Neural cell (in vitro differentiated cells): ENCODE measurements at regions not wholly inside any gene's neighbourhood (a gene's known extent, or its start where the extent isn't known, plus 50 kb on each side); places are given as distances from the start of the nearest gene placed in this dataset.
"Not testable (repeated sequence)": the region's sequence is repeated elsewhere in the genome, so short reads cannot be mapped to it uniquely, and the experiment has no call there.

Experiments used
- EP300 ChIP-seq: fragments of 450-650 bp; conservative IDR thresholded peaks from 2 replicates; pipeline ENCODE4 v1.6.1; 2014; ENCODE audit warnings: antibody characterized with exemption, mild to moderate bottlenecking, moderate library complexity; ENCODE audit not compliant: poor library complexity, severe bottlenecking
- EZH2 ChIP-seq: fragments of 200-600, 300-800 bp; shearing (Covaris generic), sonication (generic); IDR thresholded peaks from 2 replicates; pipeline ENCODE4 v1.6.1; 2014; ENCODE audit warnings: antibody characterized with exemption, low read length, borderline replicate concordance, mild to moderate bottlenecking; ENCODE audit not compliant: insufficient read depth, poor library complexity, severe bottlenecking
- MXI1 ChIP-seq: fragments of 450-650 bp; conservative IDR thresholded peaks from 2 replicates; pipeline ENCODE4 v1.6.1; 2014; ENCODE audit warnings: antibody characterized with exemption, mild to moderate bottlenecking; ENCODE audit not compliant: poor library complexity, severe bottlenecking
- POLR2AphosphoS5 ChIP-seq: IDR thresholded peaks from 2 replicates; pipeline ENCODE4 v1.6.1; 2012
- RAD21 ChIP-seq: fragments of 450-650 bp; conservative IDR thresholded peaks from 2 replicates; pipeline ENCODE4 v1.6.1; 2014; ENCODE audit warnings: antibody characterized with exemption, mild to moderate bottlenecking, moderate library complexity
- TF ChIP-seq, protein P1 (sequence below): IDR thresholded peaks from 2 replicates; pipeline ENCODE4 v1.6.1; 2012; ENCODE audit warnings: borderline replicate concordance
- TF ChIP-seq, protein P2 (sequence below): fragments of 450-650 bp; IDR thresholded peaks from 2 replicates; pipeline ENCODE4 v1.5.1; 2014; ENCODE audit warnings: antibody characterized with exemption, mild to moderate bottlenecking, moderate library complexity; ENCODE audit not compliant: poor library complexity, severe bottlenecking

DNA sequence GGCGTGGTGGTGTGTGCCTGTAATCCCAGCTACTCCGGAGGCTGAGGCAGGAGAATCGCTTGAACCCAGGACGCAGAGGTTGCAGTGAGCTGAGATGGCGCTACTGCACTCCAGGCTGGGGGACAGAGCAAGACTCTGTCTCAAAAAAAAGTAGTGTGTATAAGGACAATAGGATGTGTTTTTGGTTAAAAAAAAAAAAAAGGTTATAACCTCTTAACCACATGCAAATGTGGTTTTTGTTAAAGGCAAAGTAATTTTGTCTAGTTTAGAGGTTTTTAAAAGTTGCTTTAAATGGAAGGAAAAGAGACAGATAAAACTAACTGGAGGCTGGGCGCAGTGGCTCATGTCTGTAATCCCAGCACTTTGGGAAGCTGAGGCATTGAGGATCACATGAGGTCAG lies 92.8 kb upstream of the ACSL3 start:
- TF ChIP-seq RAD21, EZH2, MXI1, POLR2AphosphoS5, EP300: not testable (repeated sequence)
- TF ChIP-seq, protein P1, sequence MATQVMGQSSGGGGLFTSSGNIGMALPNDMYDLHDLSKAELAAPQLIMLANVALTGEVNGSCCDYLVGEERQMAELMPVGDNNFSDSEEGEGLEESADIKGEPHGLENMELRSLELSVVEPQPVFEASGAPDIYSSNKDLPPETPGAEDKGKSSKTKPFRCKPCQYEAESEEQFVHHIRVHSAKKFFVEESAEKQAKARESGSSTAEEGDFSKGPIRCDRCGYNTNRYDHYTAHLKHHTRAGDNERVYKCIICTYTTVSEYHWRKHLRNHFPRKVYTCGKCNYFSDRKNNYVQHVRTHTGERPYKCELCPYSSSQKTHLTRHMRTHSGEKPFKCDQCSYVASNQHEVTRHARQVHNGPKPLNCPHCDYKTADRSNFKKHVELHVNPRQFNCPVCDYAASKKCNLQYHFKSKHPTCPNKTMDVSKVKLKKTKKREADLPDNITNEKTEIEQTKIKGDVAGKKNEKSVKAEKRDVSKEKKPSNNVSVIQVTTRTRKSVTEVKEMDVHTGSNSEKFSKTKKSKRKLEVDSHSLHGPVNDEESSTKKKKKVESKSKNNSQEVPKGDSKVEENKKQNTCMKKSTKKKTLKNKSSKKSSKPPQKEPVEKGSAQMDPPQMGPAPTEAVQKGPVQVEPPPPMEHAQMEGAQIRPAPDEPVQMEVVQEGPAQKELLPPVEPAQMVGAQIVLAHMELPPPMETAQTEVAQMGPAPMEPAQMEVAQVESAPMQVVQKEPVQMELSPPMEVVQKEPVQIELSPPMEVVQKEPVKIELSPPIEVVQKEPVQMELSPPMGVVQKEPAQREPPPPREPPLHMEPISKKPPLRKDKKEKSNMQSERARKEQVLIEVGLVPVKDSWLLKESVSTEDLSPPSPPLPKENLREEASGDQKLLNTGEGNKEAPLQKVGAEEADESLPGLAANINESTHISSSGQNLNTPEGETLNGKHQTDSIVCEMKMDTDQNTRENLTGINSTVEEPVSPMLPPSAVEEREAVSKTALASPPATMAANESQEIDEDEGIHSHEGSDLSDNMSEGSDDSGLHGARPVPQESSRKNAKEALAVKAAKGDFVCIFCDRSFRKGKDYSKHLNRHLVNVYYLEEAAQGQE = not testable (repeated sequence)
- TF ChIP-seq, protein P2, sequence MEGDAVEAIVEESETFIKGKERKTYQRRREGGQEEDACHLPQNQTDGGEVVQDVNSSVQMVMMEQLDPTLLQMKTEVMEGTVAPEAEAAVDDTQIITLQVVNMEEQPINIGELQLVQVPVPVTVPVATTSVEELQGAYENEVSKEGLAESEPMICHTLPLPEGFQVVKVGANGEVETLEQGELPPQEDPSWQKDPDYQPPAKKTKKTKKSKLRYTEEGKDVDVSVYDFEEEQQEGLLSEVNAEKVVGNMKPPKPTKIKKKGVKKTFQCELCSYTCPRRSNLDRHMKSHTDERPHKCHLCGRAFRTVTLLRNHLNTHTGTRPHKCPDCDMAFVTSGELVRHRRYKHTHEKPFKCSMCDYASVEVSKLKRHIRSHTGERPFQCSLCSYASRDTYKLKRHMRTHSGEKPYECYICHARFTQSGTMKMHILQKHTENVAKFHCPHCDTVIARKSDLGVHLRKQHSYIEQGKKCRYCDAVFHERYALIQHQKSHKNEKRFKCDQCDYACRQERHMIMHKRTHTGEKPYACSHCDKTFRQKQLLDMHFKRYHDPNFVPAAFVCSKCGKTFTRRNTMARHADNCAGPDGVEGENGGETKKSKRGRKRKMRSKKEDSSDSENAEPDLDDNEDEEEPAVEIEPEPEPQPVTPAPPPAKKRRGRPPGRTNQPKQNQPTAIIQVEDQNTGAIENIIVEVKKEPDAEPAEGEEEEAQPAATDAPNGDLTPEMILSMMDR = not testable (repeated sequence)
